Hippocampal formation (tissue), 2 donors: ENCODE measurements at regions not wholly inside any gene's neighbourhood (a gene's known extent, or its start where the extent isn't known, plus 50 kb on each side); places are given as distances from the start of the nearest gene placed in this dataset.

Source experiments
- DNase-seq, 2 donors: peaks; one replicate each; lab custom pipeline; 2025; lab: John Stamatoyannopoulos, UW

DNA sequence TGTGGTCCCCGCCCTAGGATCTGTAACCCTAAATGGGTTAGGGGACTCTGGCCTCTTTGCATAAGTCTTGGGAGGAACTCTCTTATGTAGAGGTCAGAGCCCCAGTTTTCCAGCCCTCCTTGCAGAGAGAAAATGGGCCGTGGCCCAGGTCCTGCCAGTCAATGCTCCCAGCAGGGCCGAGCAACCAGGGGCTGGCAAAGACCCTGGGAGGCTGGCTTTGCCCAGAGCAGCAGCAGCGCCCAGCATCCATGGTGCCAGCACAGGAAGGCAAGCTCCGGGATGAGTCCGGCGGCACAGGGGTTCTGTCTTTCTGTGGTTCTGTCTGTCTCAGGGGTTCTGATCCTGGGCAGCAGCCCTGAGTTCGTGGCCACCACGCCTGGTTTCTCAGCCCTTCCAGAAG is 684.8 kb downstream of the BRD1 start:
- DNase-seq, result no peak

DNA sequence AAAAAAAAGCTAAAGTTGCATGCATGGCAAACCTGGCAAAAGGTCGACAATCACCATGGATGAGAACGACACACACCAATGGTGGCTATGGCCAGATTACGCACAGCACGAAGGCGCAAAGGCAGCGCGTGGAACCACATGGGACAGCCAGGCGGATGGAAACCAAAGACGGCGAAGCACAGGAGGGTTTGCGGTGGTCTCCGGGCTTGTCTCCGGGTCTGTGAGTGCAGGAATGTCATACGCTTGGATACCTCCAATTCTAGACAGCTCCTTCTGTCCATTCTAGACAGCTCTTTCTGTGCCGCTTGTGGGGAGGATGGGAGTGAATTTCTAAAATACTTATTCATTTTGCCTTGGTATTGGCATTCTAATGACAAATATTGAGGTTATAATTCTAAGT is 685.4 kb downstream of the BRD1 start:
- DNase-seq, result no peak

GRCh38 chr22:49141761-49142160 is 685.9 kb downstream of the BRD1 start:
- DNase-seq, result no peak

- DNase-seq, result no peak
Measured at GRCh38 chr22:49140911-49141665, 686.6 kb downstream of the BRD1 start.

- no peak for DNase-seq
Measured at GRCh38 chr22:49139492-49140151, 688.1 kb downstream of the BRD1 start.

DNA sequence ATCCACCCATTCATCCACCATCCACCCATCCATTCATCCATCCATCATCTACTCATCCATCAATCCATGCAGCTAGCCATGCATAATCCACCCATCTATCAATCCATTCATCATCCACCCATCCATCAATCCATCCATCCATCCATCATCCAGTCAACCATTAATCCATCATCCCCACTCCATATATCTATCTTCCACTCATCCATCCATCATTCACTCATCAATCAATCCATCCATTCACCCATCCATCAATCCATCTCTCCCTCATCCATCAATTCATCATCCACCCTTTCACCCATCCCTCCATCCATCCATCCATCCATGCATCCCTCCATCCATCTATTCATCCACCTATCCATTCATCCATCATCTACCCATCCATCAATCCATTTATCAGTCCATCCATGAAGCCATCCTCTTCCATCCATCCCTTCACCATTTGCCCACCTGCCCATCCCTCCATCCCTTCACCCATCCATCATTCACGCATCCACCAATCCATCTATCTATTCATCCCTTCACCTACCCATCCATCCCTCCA is 689.4 kb downstream of the BRD1 start:
- no peak for DNase-seq

DNA sequence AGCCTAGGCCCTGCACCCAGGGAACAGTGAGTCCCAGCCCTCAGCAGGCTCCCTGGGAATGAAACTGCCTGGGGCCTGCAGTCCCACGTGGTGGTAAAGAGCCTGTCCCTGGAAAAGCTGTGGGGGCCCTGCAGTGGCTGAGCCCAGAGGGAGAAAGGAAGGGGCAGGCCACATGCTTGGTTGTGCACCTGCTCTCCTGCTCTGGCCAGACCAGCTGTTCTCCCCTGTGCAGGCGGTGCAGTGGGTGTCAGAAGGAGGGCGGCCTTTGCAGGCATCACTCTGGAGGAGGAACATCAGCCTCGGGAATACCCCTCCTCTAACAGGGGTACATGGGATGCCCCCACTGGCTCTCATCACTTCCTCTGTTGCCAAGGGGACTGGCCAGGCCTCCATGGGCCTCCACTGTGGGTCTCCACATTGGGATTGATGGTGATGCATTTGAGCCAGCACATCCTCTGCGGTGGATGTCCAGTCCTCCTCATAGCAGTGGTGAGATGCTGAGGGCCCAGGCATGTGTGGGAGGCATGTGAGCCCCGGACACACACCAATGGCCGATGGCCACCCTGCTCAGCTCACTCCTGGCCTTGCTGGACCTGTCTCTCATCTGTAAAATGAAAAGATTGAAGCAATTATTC is 690.4 kb downstream of the BRD1 start:
- DNase-seq, result no peak

DNA sequence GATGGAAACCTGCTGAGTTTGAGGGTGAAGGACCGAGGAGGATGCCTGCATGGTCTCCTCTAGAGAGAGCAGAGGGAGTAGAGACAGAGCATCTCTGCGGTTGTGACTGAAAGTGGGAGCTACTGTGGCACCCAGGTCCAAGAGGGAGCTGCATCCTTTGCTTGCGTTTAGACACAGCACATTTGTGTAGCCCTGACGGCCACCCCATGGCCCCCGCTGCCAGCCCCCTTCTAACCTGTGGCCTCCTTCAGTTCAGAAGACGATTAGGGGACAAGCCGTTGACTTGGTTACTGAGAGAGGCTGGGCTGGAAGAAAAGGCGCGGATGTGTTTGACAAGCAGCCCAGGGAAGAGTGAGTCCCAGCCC is 690.9 kb downstream of the BRD1 start:
- DNase-seq, result no peak

GRCh38 chr22:49136041-49136815 is 691.4 kb downstream of the BRD1 start:
- no peak for DNase-seq

GRCh38 chr22:49134076-49134475 is 693.6 kb downstream of the BRD1 start:
- no peak for DNase-seq

DNA sequence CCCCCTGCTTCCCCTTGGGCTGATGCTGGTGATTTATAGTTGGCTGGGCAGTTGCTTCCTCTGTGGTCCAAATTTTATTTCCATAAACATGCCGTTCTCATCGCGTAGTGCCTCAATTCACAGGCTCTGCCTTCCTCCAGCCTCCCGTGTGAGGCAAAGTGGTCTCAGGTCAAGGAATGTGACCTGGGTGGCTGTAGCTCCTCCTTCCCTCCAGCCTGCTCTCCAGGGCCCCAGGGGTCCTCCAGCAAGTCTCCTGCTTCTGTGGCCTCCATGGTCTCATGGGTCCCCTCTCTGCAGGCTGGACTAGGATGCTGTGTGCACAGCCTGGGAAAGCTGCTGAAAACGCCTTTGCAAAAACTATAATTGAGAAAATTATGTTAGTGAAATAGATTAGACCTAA is 694.1 kb downstream of the BRD1 start:
- DNase-seq, result no peak

DNA sequence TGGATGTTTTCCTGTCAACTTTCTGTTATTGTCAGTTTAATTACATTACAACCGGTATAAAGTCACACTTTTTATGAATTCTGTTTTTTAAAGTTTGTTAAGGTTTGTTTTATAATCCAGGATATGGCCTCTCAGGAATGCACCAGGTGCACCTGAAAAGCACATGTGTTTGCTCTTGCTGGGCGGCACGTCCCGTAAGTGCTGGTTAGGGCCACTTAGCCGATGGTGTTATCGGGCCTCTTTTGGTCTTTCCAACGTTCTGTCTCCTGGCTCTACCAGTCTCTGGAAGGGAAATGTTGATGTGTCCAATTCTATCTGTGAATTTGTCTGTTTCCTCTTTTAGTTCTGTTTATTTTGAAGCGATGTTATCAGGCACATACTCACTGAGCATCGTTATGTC is 695.7 kb downstream of the BRD1 start:
- DNase-seq, result no peak

GRCh38 chr22:49129736-49130135 is 697.9 kb downstream of the BRD1 start:
- no peak for DNase-seq

GRCh38 chr22:49128874-49129273 is 698.8 kb downstream of the BRD1 start:
- DNase-seq, result no peak

DNA sequence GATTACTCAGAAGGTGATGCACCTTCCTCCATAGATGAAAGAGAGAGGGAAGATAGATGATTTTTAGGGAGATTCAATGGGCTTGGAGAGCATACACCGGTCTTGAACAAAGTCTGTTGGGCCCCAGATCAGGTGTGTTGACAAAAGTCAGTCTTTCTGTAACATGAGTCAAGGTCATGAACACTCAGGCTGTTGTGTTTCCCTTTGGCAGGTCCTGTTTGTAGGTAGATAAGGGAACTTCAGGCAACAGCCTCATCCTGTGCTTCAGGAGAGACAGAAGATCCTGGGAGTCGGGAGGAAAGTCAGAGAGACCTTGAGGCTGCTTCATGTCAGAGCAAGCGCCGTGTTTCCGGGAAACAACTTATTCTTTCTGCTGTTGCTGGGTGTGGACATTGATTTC is 703.1 kb downstream of the BRD1 start:
- no peak for DNase-seq

DNA sequence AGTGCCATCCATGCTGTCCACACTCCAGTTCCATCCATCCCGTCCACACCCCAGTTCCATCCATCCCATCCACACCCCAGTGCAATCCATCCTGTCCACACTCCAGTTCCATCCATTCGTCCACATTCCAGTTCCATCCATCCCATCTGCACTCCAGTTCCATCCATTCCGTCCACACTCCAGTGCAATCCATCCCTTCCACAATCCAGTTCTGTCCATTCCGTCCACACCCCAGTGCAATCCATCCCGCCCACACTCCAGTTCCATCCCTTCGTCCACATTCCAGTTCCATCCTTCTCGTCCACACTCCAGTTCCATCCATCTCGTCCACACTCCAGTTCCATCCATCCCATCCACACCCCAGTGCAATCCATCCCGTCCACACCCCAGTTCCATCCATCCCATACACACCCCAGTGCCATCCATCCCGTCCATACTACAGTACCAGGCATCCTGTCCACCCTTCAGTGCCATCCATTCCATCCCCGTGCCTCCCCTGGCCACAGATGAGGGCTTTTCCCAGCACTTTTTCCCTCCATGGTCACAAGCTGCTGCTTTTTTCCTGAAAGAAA is 704.0 kb downstream of the BRD1 start:
- no peak for DNase-seq

DNA sequence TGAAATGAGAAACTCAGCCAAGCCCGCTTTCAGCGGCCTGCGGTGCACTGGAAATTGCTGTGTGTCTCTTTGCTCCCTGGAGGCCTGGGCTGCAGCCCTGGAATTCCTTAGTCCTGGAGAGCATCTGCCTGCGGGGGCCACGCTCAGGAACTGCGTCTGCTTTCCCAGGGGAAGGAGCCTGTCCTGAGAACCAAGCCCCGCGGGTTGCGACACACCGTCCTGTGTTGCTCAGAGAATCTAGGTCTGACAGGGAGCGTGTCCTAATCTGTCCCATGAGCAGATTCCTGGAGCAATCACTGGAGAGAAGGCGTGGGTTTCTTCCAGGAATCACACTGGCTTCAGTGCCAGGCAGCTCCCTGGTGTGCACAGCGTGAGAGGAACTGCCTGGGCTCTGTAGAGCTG is 708.1 kb downstream of the BRD1 start:
- no peak for DNase-seq

- no peak for DNase-seq
Measured at GRCh38 chr22:49118065-49118464, 709.6 kb downstream of the BRD1 start.

- DNase-seq, result no peak
Measured at GRCh38 chr22:49117486-49117885, 710.2 kb downstream of the BRD1 start.

GRCh38 chr22:49116486-49117120 is 711.1 kb downstream of the BRD1 start:
- no peak for DNase-seq

DNA sequence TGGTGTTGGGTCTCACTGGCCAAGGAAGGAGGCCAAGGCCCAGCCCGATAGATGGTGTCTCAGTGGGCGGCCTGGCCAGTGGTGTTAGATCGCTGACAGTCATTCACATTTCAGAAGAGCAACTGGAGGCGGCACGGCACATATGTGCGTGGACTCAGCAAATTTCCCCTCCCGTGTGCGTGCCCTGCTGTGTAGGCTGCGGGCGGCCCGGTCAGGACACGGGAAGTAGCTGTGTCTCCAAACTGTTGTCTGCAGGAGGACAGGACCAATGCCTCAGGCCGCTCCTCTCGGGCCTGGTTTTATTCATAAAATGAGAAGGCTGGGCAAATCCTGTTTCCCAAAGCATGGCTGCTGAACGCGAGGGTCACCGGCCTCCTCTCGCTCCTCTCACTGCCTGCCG is 711.7 kb downstream of the BRD1 start:
- no peak for DNase-seq
